IMR-90 (cell line): ENCODE measurements at regions not wholly inside any gene's neighbourhood (a gene's known extent, or its start where the extent isn't known, plus 50 kb on each side); places are given as distances from the start of the nearest gene placed in this dataset.

ENCODE experiments used
- ATAC-seq: fragments of 200-7000 bp; cut with Tn5 transposase; 2 replicates; pipeline ENCODE4 v1.9.1; 2020; ENCODE audit warnings: low read depth, mild to moderate bottlenecking, moderate library complexity
- BruUV-seq: library from RNA; stranded (reverse); fragments of 400-500 nt; replicated peaks from 2 replicates; lab custom pipeline; 2021; lab: Mats Ljungman, UMichigan
- CTCF ChIA-PET: fragments of 300-600 bp; formaldehyde crosslinking; extraction: SDS; loops from one replicate; lab custom pipeline; 2021; ENCODE audit warnings: antibody characterized with exemption; lab: Yijun Ruan, JAX
- POLR2A ChIA-PET: fragments of 300-600 bp; sonication (Branson Sonifier 250); formaldehyde crosslinking; loops from one replicate; lab custom pipeline; 2022; ENCODE audit warnings: antibody characterized with exemption; ENCODE audit not compliant: unreplicated experiment; lab: Charles Lee
- DNase-seq: peaks from one replicate; pipeline ENCODE4 v3.0.0; 2013
- H2AFZ ChIP-seq: replicated peaks from 2 replicates; pipeline ENCODE3; 2013; ENCODE audit warnings: low read length, mild to moderate bottlenecking; ENCODE audit not compliant: poor library complexity
- H2AK5ac ChIP-seq: 2 replicates; pipeline ENCODE4 v1.6.1; 2013; ENCODE audit warnings: low read depth, low read length, inconsistent platforms
- H2AK9ac ChIP-seq: replicated peaks from 2 replicates; pipeline ENCODE3; 2013; ENCODE audit warnings: mild to moderate bottlenecking, low read depth, low read length, moderate library complexity; ENCODE audit not compliant: poor library complexity
- H2BK120ac ChIP-seq: 2 replicates; pipeline ENCODE4 v1.6.1; 2013; ENCODE audit warnings: low read depth, low read length, inconsistent platforms
- H2BK15ac ChIP-seq: 3 replicates; pipeline ENCODE4 v1.6.1; 2013; ENCODE audit warnings: low read depth, low read length, inconsistent platforms
- H2BK20ac ChIP-seq: 2 replicates; pipeline ENCODE4 v1.6.1; 2013; ENCODE audit warnings: low read depth, mild to moderate bottlenecking, inconsistent platforms, low read length, moderate library complexity
- H2BK5ac ChIP-seq: 2 replicates; pipeline ENCODE4 v1.6.1; 2013; ENCODE audit warnings: mild to moderate bottlenecking, low read depth, low read length, inconsistent platforms; ENCODE audit not compliant: poor library complexity, severe bottlenecking
- H3K14ac ChIP-seq: replicated peaks from 2 replicates; pipeline ENCODE4 v1.6.1; 2013; ENCODE audit warnings: low read depth, low read length, inconsistent platforms
- H3K18ac ChIP-seq: 2 replicates; pipeline ENCODE4 v1.6.1; 2013; ENCODE audit warnings: low read depth, low read length, control low read depth
- H3K23ac ChIP-seq: 2 replicates; pipeline ENCODE4 v1.6.1; 2013; ENCODE audit warnings: low read depth, low read length, inconsistent platforms
- H3K27ac ChIP-seq: 2 replicates; pipeline ENCODE4 v1.5.1; 2013; ENCODE audit warnings: mild to moderate bottlenecking, control low read depth, low read length; ENCODE audit not compliant: insufficient read depth
- H3K27me3 ChIP-seq: 2 replicates; pipeline ENCODE4 v1.6.1; 2013; ENCODE audit warnings: low read length; ENCODE audit not compliant: control insufficient read depth, insufficient read depth
- H3K36me3 ChIP-seq: 2 replicates; pipeline ENCODE4 v1.6.1; 2013; ENCODE audit warnings: low read length, mixed read lengths; ENCODE audit not compliant: control insufficient read depth, insufficient read depth
- H3K4ac ChIP-seq: 2 replicates; pipeline ENCODE4 v1.6.1; 2013; ENCODE audit warnings: low read depth, low read length, inconsistent platforms
- H3K4me1 ChIP-seq: 2 replicates; pipeline ENCODE4 v1.6.1; 2013; ENCODE audit warnings: low read length, mixed read lengths; ENCODE audit not compliant: control insufficient read depth, insufficient read depth
- H3K4me2 ChIP-seq: 2 replicates; pipeline ENCODE4 v1.6.1; 2013; ENCODE audit warnings: low read depth, mild to moderate bottlenecking, control low read depth, low read length, moderate library complexity
- H3K4me3 ChIP-seq: 2 replicates; pipeline ENCODE4 v1.5.1; 2013; ENCODE audit warnings: low read depth, mild to moderate bottlenecking, control low read depth, low read length, moderate library complexity; ENCODE audit not compliant: insufficient read depth
- H3K56ac ChIP-seq: 2 replicates; pipeline ENCODE4 v1.6.1; 2013; ENCODE audit warnings: low read length, inconsistent platforms; ENCODE audit not compliant: insufficient read depth; ENCODE audit errors: extremely low read depth
- H3K79me1 ChIP-seq, 2 experiments: 2 replicates each; pipeline ENCODE4 v1.6.1; 2013; ENCODE audit warnings: low read length in 2 of 2, inconsistent platforms in 1 of 2, low read depth in 1 of 2
- H3K9ac ChIP-seq: 2 replicates; pipeline ENCODE4 v1.6.1; 2013; ENCODE audit warnings: low read depth, low read length, control low read depth
- H3K9me1 ChIP-seq: 2 replicates; pipeline ENCODE4 v1.6.1; 2013; ENCODE audit warnings: low read length, inconsistent platforms; ENCODE audit not compliant: insufficient read depth
- H3K9me3 ChIP-seq: 2 replicates; pipeline ENCODE4 v1.6.1; 2013; ENCODE audit warnings: low read length; ENCODE audit not compliant: control insufficient read depth, insufficient read depth
- H4K20me1 ChIP-seq: 2 replicates; pipeline ENCODE4 v1.6.1; 2013; ENCODE audit warnings: low read length, inconsistent platforms; ENCODE audit not compliant: insufficient read depth
- H4K5ac ChIP-seq: 2 replicates; pipeline ENCODE4 v1.6.1; 2013; ENCODE audit warnings: mild to moderate bottlenecking, low read depth, low read length, control low read depth
- H4K8ac ChIP-seq, 2 experiments: 2 replicates each; pipeline ENCODE4 v1.6.1; 2013; ENCODE audit warnings: low read depth in 2 of 2, low read length in 2 of 2, control low read depth in 1 of 2, inconsistent platforms in 1 of 2
- H4K91ac ChIP-seq: 2 replicates; pipeline ENCODE4 v1.6.1; 2013; ENCODE audit warnings: low read depth, low read length, inconsistent platforms; ENCODE audit not compliant: insufficient read depth
- BHLHE40 ChIP-seq: fragments of 150-350 bp; IDR thresholded peaks from 2 replicates; pipeline ENCODE4 v1.6.1; 2016; ENCODE audit warnings: mild to moderate bottlenecking, low read depth, low read length
- CEBPB ChIP-seq: IDR thresholded peaks from 2 replicates; pipeline ENCODE4 v1.6.1; 2012; ENCODE audit warnings: low read depth, low read length, improper control_type of control experiment
- CHD1 ChIP-seq: IDR thresholded peaks from 2 replicates; pipeline ENCODE4 v1.6.1; 2012; ENCODE audit warnings: low read depth, low read length, improper control_type of control experiment
- CTCF ChIP-seq: conservative IDR thresholded peaks from 2 replicates; pipeline ENCODE4 v1.5.1; 2012; ENCODE audit warnings: mild to moderate bottlenecking, low read depth, low read length, improper control_type of control experiment
- ELK1 ChIP-seq: fragments of 150-350 bp; IDR thresholded peaks from 2 replicates; pipeline ENCODE4 v1.6.1; 2016; ENCODE audit warnings: low read depth, mild to moderate bottlenecking, low read length, moderate library complexity, borderline replicate concordance
- FOS ChIP-seq: fragments of 150-350 bp; IDR thresholded peaks from 2 replicates; pipeline ENCODE4 v1.6.1; 2016; ENCODE audit warnings: low read depth, low read length
- MAFK ChIP-seq: IDR thresholded peaks from 2 replicates; pipeline ENCODE4 v1.6.1; 2012; ENCODE audit warnings: low read depth, low read length, improper control_type of control experiment
- MAZ ChIP-seq: IDR thresholded peaks from 2 replicates; pipeline ENCODE4 v1.6.1; 2012; ENCODE audit warnings: low read depth, mild to moderate bottlenecking, low read length, improper control_type of control experiment, moderate library complexity, borderline replicate concordance
- MXI1 ChIP-seq: IDR thresholded peaks from 2 replicates; pipeline ENCODE4 v1.6.1; 2012; ENCODE audit warnings: low read depth, mild to moderate bottlenecking, low read length, moderate library complexity, borderline replicate concordance
- NFE2L2 ChIP-seq: fragments of 150-350 bp; IDR thresholded peaks from 2 replicates; pipeline ENCODE4 v1.6.1; 2016; ENCODE audit warnings: low read depth, mild to moderate bottlenecking, low read length
- POLR2A ChIP-seq: IDR thresholded peaks from 2 replicates; pipeline ENCODE4 v1.6.1; 2012; ENCODE audit warnings: mild to moderate bottlenecking, low read depth, low read length
- RAD21 ChIP-seq: IDR thresholded peaks from 2 replicates; pipeline ENCODE4 v1.6.1; 2012; ENCODE audit warnings: low read length, improper control_type of control experiment
- RCOR1 ChIP-seq: IDR thresholded peaks from 2 replicates; pipeline ENCODE4 v1.6.1; 2012; ENCODE audit warnings: mild to moderate bottlenecking, low read length, improper control_type of control experiment; ENCODE audit not compliant: insufficient replicate concordance
- RFX5 ChIP-seq: IDR thresholded peaks from 2 replicates; pipeline ENCODE4 v1.8.0; 2012; ENCODE audit warnings: low read depth, mild to moderate bottlenecking, low read length, moderate library complexity
- SMC3 ChIP-seq: fragments of 150-350 bp; IDR thresholded peaks from 2 replicates; pipeline ENCODE4 v1.6.1; 2016; ENCODE audit warnings: low read depth, mild to moderate bottlenecking, antibody characterized with exemption, low read length, moderate library complexity
- USF2 ChIP-seq: fragments of 150-350 bp; IDR thresholded peaks from 2 replicates; pipeline ENCODE4 v1.6.1; 2017; ENCODE audit warnings: mild to moderate bottlenecking, antibody characterized with exemption, low read length, low read depth
- WGBS, 2 experiments: methylation state at CpG; one replicate each; pipeline versions ENCODE4 v1.1.5 to v1.1.7; 2013; ENCODE audit warnings: missing lambda C conversion rate in 2 of 2; ENCODE audit not compliant: insufficient read length in 1 of 2; ENCODE audit errors: extremely low coverage in 2 of 2; 5-methylcytosine and 5-hydroxymethylcytosine counted together
- dilution Hi-C: fragments of 300-500 bp; cut with HindIII; formaldehyde crosslinking; loops from one replicate; pipeline ENCODE4 v1.14.3; 2018; ENCODE audit warnings: low sequenced_read_pairs; ENCODE audit not compliant: unreplicated experiment
- in situ Hi-C: fragments of 300-500 bp; cut with MboI; formaldehyde crosslinking; loops from 3 replicates; pipeline ENCODE4 v1.14.3; 2019; ENCODE audit warnings: low sequenced_read_pairs, inconsistent platforms, mixed read lengths
- intact Hi-C: fragments of 100-400 bp; cut with micrococcal nuclease; formaldehyde crosslinking; loops from 2 replicates; pipeline ENCODE4 v1.10.0; 2022

- intact Hi-C loops: no loop called here
- TF ChIP-seq POLR2A: no peak
- TF ChIP-seq MAFK: no peak
- TF ChIP-seq NFE2L2: no peak
- TF ChIP-seq MAZ: no peak
- no peak for TF ChIP-seq BHLHE40
- no peak for TF ChIP-seq MXI1
- no peak for TF ChIP-seq ELK1
- no peak for TF ChIP-seq CEBPB
- TF ChIP-seq CHD1: no peak
- TF ChIP-seq RFX5: no peak
- TF ChIP-seq FOS: no peak
- TF ChIP-seq SMC3: no peak
- TF ChIP-seq CTCF: no peak
- no peak for TF ChIP-seq RCOR1
- no peak for TF ChIP-seq USF2
- no peak for TF ChIP-seq RAD21
- Histone ChIP-seq H2BK120ac (no peak overlapping the region), H3K4me2 (no peak overlapping the region), H3K4me1 (no peaks in the 10 kb centered on the region), H2BK20ac (no peak overlapping the region), H2BK5ac (no peak overlapping the region), H3K18ac (no peak overlapping the region), H3K27ac (no peak overlapping the region), H3K36me3 (no peaks in the 10 kb centered on the region), H4K20me1 (no peaks in the 10 kb centered on the region), H3K4me3 (no peak overlapping the region), H3K9me1 (no peaks in the 10 kb centered on the region), H2BK15ac (no peak overlapping the region), H3K9ac (no peak overlapping the region), H4K8ac (no peak overlapping the region), H3K9me3 (no peaks in the 10 kb centered on the region), H3K23ac (no peak overlapping the region), H4K91ac (no peak overlapping the region), H3K79me1 (no peaks in the 10 kb centered on the region), H2AK5ac (no peak overlapping the region), H3K27me3 (no peaks in the 10 kb centered on the region), H2AK9ac (no peak overlapping the region), H3K14ac (no peak overlapping the region), H3K4ac (no peak overlapping the region), H2AFZ (no peak overlapping the region), H3K56ac (no peak overlapping the region), H4K5ac (no peak overlapping the region)
- WGBS, 2 experiments: no CpG with 5 or more reads among the region's 1 CpG
- dilution Hi-C loops: no loop called here
- CTCF ChIA-PET: no interaction called here
- POLR2A ChIA-PET: no interaction called here
- no TSS peak for BruUV-seq
- no peak for ATAC-seq
- in situ Hi-C loops: no loop called here
- DNase-seq: no peak
These were observed 793.4 kb downstream of the TENT5A start for GRCh38 chr6:80959034-80959433.
